B cell (primary cell): ENCODE measurements at regions not wholly inside any gene's neighbourhood (a gene's known extent, or its start where the extent isn't known, plus 50 kb on each side); places are given as distances from the start of the nearest gene placed in this dataset.

Experiments
- ATAC-seq: fragments of 200-7000 bp; cut with Tn5 transposase; one replicate; pipeline ENCODE4 v1.10.0; 2021; ENCODE audit warnings: low read depth, mild to moderate bottlenecking, moderate number of reproducible peaks, moderate library complexity
- CTCF ChIA-PET: fragments of 350-600 bp; sonication (Branson Sonifier 250); formaldehyde crosslinking; loops from one replicate; lab custom pipeline; 2021; ENCODE audit warnings: antibody characterized with exemption, inconsistent platforms; lab: Charles Lee
- POLR2A ChIA-PET: fragments of 350-600 bp; sonication (Branson Sonifier 250); formaldehyde crosslinking; loops from one replicate; lab custom pipeline; 2021; ENCODE audit warnings: antibody characterized with exemption; lab: Charles Lee
- DNase-seq: peaks from one replicate; pipeline ENCODE4 v3.0.0; 2013
- H2AFZ ChIP-seq: 2 replicates; pipeline ENCODE4 v1.6.1; 2012; ENCODE audit warnings: mild to moderate bottlenecking, low read depth, low read length; ENCODE audit not compliant: insufficient read depth, poor library complexity, severe bottlenecking
- H3K27ac ChIP-seq, 2 donors: 1 replicate in 1 of 2; 2 replicates in 1 of 2; pipeline ENCODE4 v1.5.1; 2012 to 2013; ENCODE audit warnings: low read length in 2 of 2, mild to moderate bottlenecking in 2 of 2, moderate library complexity in 1 of 2
- H3K27me3 ChIP-seq, 4 experiments: fragments of 200-600 bp in 1 of 4; sonication (generic) in 1 of 4; replicated peaks in 1 of 4; 1 replicate in 2 of 4; 2 replicates in 2 of 4; pipeline versions ENCODE4 v1.6.1 to v1.7.0; 2013 to 2016; ENCODE audit warnings: low read length in 3 of 4, mild to moderate bottlenecking in 2 of 4, mixed read lengths in 1 of 4, moderate library complexity in 1 of 4; ENCODE audit not compliant: insufficient read depth in 4 of 4, control insufficient read depth in 3 of 4; ENCODE audit errors: control extremely low read depth in 1 of 4
- H3K36me3 ChIP-seq, 2 experiments: replicated peaks in 1 of 2; 1 replicate in 1 of 2; 2 replicates in 1 of 2; pipeline versions ENCODE4 v1.6.1 to v1.7.1; 2013; ENCODE audit warnings: low read length in 1 of 2; ENCODE audit not compliant: insufficient read depth in 2 of 2, control insufficient read depth in 1 of 2; ENCODE audit errors: control extremely low read depth in 1 of 2, extremely low read depth in 1 of 2
- H3K4me1 ChIP-seq, 2 donors: fragments of 200-600 bp in 1 of 2; sonication (generic) in 1 of 2; 1 replicate in 1 of 2; 2 replicates in 1 of 2; pipeline versions ENCODE4 v1.5.1 to v1.6.1; 2013 to 2017; ENCODE audit warnings: low read length in 2 of 2; ENCODE audit not compliant: control insufficient read depth in 2 of 2, insufficient read depth in 2 of 2
- H3K4me2 ChIP-seq: replicated peaks from 2 replicates; pipeline ENCODE3; 2012; ENCODE audit warnings: mild to moderate bottlenecking, low read depth, low read length; ENCODE audit not compliant: poor library complexity, severe bottlenecking
- H3K4me3 ChIP-seq, 5 experiments: fragments of 200-600 bp in 1 of 5; sonication (generic) in 1 of 5; 1 replicate in 3 of 5; 2 replicates in 2 of 5; pipeline versions ENCODE4 v1.5.1 to v1.7.0; 2011 to 2016; ENCODE audit warnings: low read length in 4 of 5, mild to moderate bottlenecking in 4 of 5, low read depth in 2 of 5, control low read depth in 1 of 5, moderate library complexity in 1 of 5; ENCODE audit not compliant: insufficient read depth in 1 of 5; ENCODE audit errors: control extremely low read depth in 1 of 5, extremely low read depth in 1 of 5
- H3K79me2 ChIP-seq: fragments of 200-600 bp; sonication (generic); one replicate; pipeline ENCODE4 v1.6.0; 2016; ENCODE audit warnings: low read length; ENCODE audit not compliant: control insufficient read depth, insufficient read depth
- H3K9ac ChIP-seq: fragments of 200-600 bp; sonication (generic); 2 replicates; pipeline ENCODE4 v1.6.1; 2017; ENCODE audit warnings: mild to moderate bottlenecking, low read length, moderate library complexity
- H3K9me3 ChIP-seq, 3 donors: one replicate each; pipeline versions ENCODE4 v1.6.1 to v1.7.1; 2013; ENCODE audit warnings: low read length in 2 of 3; ENCODE audit not compliant: control insufficient read depth in 2 of 3, insufficient read depth in 1 of 3; ENCODE audit errors: control extremely low read depth in 1 of 3
- H4K20me1 ChIP-seq: 2 replicates; pipeline ENCODE4 v1.6.0; 2012; ENCODE audit warnings: mild to moderate bottlenecking, low read length; ENCODE audit not compliant: insufficient read depth, control insufficient read depth, poor library complexity, severe bottlenecking
- H3K27ac Mint-ChIP-seq: one replicate; pipeline ENCODE4 v1.8.0; 2021; ENCODE audit warnings: mixed read lengths
- H3K27me3 Mint-ChIP-seq: one replicate; pipeline ENCODE4 v1.8.0; 2021; ENCODE audit warnings: mixed read lengths
- H3K4me1 Mint-ChIP-seq: one replicate; pipeline ENCODE4 v1.8.0; 2021; ENCODE audit warnings: mixed read lengths
- H3K4me3 Mint-ChIP-seq: one replicate; pipeline ENCODE4 v1.8.0; 2021; ENCODE audit warnings: mixed read lengths
- H3K9me3 Mint-ChIP-seq: one replicate; pipeline ENCODE4 v1.8.0; 2022; ENCODE audit warnings: mixed read lengths; ENCODE audit not compliant: insufficient read depth
- CTCF ChIP-seq: fragments of 200-600 bp; IDR thresholded peaks from one replicate; pipeline ENCODE4 v1.8.0; 2022; ENCODE audit warnings: antibody characterized with exemption, mild to moderate bottlenecking
- EZH2 ChIP-seq: IDR thresholded peaks from 2 replicates; pipeline ENCODE4 v1.6.1; 2012; ENCODE audit warnings: borderline replicate concordance, low read depth, mild to moderate bottlenecking, moderate library complexity, low read length; ENCODE audit not compliant: insufficient read depth, poor library complexity, severe bottlenecking
- WGBS: methylation state at CpG from one replicate; pipeline ENCODE4 v1.1.5; 2013; ENCODE audit warnings: missing lambda C conversion rate; ENCODE audit not compliant: insufficient coverage; 5-methylcytosine and 5-hydroxymethylcytosine counted together
- intact Hi-C: fragments of 100-400 bp; cut with micrococcal nuclease; formaldehyde crosslinking; loops from one replicate; pipeline ENCODE4 v1.10.0; 2022

GRCh38 chrX:39767446-39767845 lies 330.3 kb downstream of the BCOR start:
- DNase-seq (no peak), ATAC-seq (no peak)
- ChIA-PET POLR2A (no interaction called here), CTCF (no interaction called here)
- Histone ChIP-seq H3K9me3 (no peaks in the 10 kb centered on the region), H4K20me1 (no peaks in the 10 kb centered on the region), H3K9ac (no peak overlapping the region), H2AFZ (no peak overlapping the region), H3K27ac (no peak overlapping the region), H3K4me3 (no peak overlapping the region), H3K36me3 (no peaks in the 10 kb centered on the region), H3K27me3 (no peaks in the 10 kb centered on the region), H3K4me2 (no peak overlapping the region), H3K4me1 (peaks cover 0 to 4% of the 10 kb centered on the region in 2 donors), H3K79me2 (no peaks in the 10 kb centered on the region)
- WGBS: 90% methylated on average over 2 of the region's 9 CpGs
- intact Hi-C loops: no loop called here
- Mint-ChIP-seq H3K27me3 (peaks cover 9% of the 10 kb centered on the region), H3K4me3 (no peak overlapping the region), H3K27ac (no peak overlapping the region), H3K4me1 (peaks cover 5% of the 10 kb centered on the region), H3K9me3 (no peaks in the 10 kb centered on the region)
- no peak for TF ChIP-seq CTCF
- TF ChIP-seq EZH2: no peak

GRCh38 chrX:39769748-39770147 lies 328.0 kb downstream of the BCOR start:
- H2AFZ ChIP-seq: no peak overlapping the region
- H3K36me3 ChIP-seq: no peaks in the 10 kb centered on the region
- no peak overlapping the region for H3K27ac Mint-ChIP-seq
- H3K9me3 ChIP-seq: no peaks in the 10 kb centered on the region
- no peak for DNase-seq
- H3K4me3 Mint-ChIP-seq: no peak overlapping the region
- H3K4me1 Mint-ChIP-seq: peaks cover 6% of the 10 kb centered on the region
- intact Hi-C loops: no loop called here
- H3K79me2 ChIP-seq: no peaks in the 10 kb centered on the region
- H3K27me3 ChIP-seq: no peaks in the 10 kb centered on the region
- peaks cover 9% of the 10 kb centered on the region for H3K27me3 Mint-ChIP-seq
- ChIA-PET POLR2A (no interaction called here), CTCF (no interaction called here)
- H3K9ac ChIP-seq: no peak overlapping the region
- WGBS: 100% methylated on average over 1 of the region's 7 CpGs
- TF ChIP-seq EZH2: no peak
- no peak for TF ChIP-seq CTCF
- H4K20me1 ChIP-seq: no peaks in the 10 kb centered on the region
- H3K4me1 ChIP-seq: peaks cover 0 to 6% of the 10 kb centered on the region in 2 donors
- no peak overlapping the region for H3K4me2 ChIP-seq
- no peaks in the 10 kb centered on the region for H3K9me3 Mint-ChIP-seq
- ATAC-seq: no peak
- H3K4me3 ChIP-seq: no peak overlapping the region
- H3K27ac ChIP-seq: no peak overlapping the region
